Stimulated activated CD4-positive, alpha-beta T cell treated with anti-CD3 and anti-CD28 coated beads, Interleukin-1b, Interleukin-23, amount 100 ng/mL, for 4 hours (primary cell): ENCODE measurements at regions not wholly inside any gene's neighbourhood (a gene's known extent, or its start where the extent isn't known, plus 50 kb on each side); places are given as distances from the start of the nearest gene placed in this dataset.

ENCODE experiments used
- DNase-seq, 2 donors: peaks; one replicate each; pipeline ENCODE4 v3.0.0-alpha.2; 2020; ENCODE audit warnings: low read depth in 2 of 2

DNA sequence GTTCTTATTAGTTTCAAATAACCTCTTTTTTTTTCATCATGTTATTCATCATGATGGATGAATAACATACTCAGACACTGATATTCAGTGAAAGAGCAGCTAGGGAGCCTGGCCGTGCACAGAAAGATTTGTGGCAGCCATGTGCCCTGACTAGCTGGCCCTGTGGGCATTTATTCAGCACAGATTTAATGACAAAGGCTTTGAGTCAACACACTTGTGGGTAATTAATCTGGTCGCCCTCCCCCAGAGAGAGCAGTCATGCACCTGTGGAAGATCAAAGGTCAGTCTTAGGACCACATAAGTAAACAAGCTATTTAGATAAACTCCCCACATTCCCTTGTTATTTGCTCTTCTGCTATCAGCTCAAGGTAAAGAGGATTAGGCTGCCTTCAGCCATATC, 153.2 kb upstream of the HMCN1 start:
- no peak for DNase-seq

GRCh38 chr1:185578293-185578692, 155.9 kb upstream of the HMCN1 start:
- DNase-seq, result no peak

- no peak for DNase-seq
These were observed 159.9 kb upstream of the HMCN1 start for GRCh38 chr1:185574139-185574875.

DNA sequence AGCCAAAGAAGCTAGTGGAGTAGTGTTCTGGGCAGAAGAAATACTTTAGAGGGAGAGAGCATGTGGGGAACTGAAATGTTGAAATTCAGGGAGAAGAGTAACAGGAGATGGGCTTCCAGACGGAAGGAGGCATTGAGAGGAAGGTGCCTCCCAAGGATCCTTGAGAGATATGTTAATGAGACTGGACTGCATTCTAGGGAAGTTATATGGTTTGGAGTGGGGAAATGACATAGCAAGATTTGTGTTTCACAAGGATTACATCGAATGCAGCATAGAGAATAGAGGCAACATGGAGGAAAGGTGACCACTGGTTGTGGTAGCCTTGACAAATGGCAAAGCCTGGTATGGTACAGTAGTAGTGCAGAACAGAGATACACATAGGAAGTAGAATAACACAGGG, 160.5 kb upstream of the HMCN1 start:
- no peak for DNase-seq

- no peak for DNase-seq
These were observed 161.0 kb upstream of the HMCN1 start for GRCh38 chr1:185573162-185573561.

DNA sequence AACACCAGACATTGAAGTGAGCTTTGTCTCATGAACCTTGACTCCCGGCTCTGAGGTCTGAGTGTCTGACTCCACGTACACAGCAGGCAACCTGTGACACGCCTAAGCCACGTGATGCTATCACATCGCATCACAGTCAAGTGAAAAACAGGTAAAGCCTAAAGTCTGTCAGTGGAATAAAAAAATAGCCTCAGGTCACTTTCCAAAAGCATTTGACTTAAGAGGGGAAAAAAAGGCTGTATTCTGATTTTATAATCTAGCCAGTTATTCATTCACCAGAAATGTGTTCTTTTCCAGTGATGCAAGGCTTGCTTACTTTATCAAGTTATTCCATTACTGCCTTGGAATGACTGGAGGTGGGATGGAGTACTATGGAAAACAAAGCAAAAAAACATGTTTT, 163.2 kb upstream of the HMCN1 start:
- DNase-seq, result no peak

GRCh38 chr1:185568155-185569123, 165.8 kb upstream of the HMCN1 start:
- no peak for DNase-seq

DNA sequence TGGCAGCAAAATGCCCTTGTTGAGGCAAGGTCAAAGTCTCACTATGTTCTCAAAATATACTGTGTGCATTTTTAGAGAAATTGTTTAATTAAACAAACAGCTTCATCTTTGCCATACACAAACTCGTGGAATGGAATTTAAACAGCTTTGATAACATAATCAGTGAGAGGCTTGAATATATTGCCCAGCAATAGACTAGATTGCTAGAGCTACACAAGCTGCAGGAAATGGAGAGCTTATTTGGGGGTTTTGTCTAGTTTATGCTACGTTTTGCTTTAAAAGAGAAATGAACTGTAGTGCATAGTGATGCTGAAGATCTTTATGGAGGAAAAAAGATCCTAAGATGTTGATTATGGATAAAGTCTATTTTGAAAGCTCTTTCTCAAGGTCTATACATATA, 166.8 kb upstream of the HMCN1 start:
- DNase-seq, result no peak

DNA sequence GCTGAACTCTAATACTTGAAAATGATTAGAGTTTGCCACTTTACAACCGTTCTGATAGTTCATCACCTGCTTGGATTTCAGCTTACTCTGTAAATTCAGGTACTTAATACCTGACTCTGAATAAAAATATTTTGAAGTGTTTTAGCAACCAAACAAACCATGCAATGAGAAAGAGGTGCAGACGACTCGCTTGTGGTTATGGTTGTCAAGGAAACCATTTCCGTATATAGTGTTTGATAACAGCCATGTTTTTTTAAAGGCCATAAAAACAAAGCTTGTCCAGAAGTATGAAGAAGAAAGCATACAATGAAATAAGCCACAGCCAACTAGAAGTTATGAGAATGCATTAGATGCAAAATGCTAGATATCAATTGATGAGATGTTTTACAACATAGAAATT, 167.2 kb upstream of the HMCN1 start:
- DNase-seq, result no peak

DNA sequence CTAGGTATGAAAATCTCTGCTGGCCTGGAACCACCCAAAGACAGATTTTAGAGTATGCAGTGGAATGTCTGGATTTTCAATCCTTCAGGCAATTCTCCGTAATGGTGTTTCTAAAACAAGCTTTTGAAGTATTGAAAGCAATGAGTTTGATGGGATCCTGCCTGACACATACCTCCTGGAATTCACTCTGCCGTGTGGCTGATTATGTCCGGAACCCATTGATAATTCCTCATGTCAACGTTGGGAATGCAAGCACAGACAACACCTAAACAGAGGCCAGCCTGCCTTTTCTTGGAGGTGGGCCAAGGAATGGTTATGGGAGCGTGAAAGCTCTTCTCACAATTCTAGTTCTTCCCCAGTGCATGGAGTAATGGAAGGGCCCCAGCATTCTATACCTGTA, 168.9 kb upstream of the HMCN1 start:
- no peak for DNase-seq

DNA sequence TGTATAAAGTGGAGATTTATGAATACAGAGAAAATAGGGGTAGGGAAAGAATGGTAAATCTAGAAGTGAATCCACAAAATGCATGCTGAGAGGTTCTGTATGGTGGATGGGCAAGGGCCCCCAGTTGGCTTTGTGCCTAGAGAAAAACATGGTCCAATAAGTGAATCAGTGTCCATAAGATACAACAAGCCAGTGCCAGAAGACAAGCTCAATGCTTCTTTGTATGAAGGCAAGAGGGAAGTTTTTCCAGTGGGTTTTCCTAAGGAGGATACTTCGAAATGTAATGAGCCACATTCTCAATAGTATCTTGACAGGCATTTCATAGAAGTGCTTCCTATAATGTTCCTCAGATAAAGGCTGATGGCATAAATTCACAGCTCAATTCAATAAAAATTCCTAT, 169.4 kb upstream of the HMCN1 start:
- no peak for DNase-seq

- DNase-seq, result no peak
These were observed 171.5 kb upstream of the HMCN1 start for GRCh38 chr1:185562461-185563359.

- DNase-seq, result no peak
These were observed 172.6 kb upstream of the HMCN1 start for GRCh38 chr1:185561629-185562028.

DNA sequence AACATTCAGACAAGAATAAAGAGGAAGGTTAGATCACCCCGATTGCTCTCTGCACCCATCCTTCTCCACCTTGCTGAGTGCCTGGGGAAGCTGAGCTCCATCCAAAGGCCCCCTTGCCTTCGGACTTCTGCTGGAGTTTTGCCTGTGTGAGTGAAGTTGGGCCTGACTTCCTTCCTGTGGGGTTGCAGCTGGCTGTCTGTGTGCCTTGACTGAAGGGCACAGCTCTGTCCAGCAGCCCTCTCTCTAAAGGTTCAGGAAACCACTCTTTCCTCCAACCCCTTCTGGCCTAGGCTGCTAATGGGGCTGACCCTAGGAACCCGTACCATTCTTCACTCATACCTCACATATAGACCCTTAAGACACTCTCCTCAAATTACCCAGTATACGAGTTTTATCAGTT, 173.4 kb upstream of the HMCN1 start:
- DNase-seq, result no peak

DNA sequence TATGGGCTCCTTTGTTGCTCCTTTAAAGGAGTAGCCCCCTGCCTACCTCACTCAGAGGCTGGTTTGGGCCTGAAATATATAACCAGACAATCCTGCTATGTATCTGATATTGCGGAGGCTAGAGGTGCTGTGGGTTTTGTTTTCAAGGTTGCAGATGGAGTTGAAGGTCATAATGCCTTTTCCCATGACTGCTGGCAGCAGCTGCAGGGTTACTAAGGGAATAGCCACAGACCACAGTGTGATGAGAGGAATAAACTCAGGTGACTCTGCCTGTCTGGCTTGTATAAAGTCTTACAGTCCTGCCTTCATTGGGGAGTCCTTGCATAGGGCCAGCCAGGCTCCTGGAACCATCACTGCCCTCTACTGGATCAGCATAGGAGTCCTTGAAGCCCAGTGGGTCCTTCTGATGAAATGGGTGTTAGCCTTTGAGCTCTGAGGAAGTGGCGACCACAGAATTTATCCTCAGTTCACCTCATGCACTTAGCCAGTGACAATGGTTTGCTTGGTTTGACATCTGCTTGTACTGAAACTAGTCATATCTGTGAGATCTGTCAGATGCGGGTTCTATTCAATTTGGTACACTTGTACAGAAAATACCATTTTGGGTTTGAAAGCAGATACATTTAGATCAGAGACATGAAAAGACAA, 174.4 kb upstream of the HMCN1 start:
- no peak for DNase-seq

DNA sequence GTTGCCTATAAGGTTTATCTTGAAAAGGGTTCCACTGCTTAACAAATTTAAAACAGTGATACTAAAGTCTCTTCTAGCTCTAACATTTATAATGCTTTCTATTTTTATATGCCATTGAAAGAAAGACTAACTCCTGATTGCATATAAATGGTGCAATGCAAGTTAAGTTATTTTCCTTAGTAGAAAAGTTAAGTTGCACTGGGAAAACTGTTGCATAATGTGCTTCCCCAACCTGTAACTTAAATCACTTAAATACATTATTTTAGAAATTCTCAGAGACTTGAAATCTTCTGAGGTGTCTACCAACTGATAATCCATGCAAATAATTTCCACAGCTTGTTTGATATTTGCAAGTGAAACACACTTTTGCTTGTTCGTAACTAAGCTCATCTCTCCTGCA, 175.0 kb upstream of the HMCN1 start:
- no peak for DNase-seq

DNA sequence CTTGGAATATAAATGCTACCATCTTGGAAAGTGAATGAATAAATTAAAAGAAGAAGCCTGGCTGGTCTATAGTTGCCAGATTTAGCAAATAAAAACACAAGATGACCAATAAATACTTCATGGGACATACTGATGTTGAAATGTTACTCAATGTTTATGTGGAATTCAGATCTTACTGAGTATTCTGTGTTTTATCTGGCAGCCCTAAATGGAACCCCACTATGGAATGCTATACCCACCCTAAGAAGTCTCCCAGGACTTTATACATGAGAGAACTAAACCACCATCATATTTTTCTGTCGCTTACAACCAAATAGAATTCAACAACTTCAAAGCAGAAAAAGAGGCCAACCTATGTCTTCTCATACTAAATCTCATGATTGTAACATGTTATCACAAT, 177.6 kb upstream of the HMCN1 start:
- no peak for DNase-seq

GRCh38 chr1:185555743-185556142, 178.4 kb upstream of the HMCN1 start:
- DNase-seq, result no peak

DNA sequence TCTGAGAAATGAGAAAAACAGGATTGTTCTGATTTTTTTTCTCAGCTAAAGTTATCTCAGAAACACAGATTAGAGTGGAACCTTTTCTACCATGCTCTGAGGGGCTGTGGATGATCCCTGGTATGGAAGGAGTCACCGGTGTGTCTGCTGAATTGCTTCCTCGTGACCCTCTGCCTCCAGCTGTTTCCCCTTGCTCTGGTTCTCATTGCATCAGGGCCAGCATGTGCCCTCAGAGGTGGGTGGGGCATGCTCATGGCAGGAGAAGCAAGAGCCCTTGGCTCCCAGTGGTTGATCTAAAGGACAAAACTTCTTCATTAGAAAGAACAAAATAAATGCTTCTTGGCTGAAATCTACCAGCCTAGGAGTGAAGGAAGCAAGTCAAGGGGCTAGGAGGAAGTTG, 183.2 kb upstream of the HMCN1 start:
- no peak for DNase-seq

DNA sequence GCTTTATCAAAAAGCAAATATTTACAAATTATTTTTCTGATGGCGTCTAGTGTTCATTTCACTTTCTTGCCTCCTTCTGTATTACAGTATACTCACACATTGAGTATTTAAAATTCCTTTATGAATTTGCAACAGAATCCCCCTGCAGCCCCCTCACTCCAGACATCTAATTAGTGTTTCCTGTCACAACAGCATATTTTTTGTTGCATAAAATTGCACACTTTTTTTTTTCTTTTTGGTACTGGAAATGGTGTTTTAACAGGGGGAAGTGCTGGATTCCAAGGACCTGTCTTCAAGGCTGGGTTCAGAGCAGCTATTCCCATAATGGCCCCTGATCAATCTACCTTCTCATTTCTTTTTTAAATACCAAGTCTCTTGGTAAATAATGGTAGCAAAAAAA, 184.3 kb upstream of the HMCN1 start:
- DNase-seq, result no peak

- no peak for DNase-seq
These were observed 188.2 kb upstream of the HMCN1 start for GRCh38 chr1:185546029-185546428.

GRCh38 chr1:185541871-185542301, 192.3 kb upstream of the HMCN1 start:
- DNase-seq, result no peak
